ENCODE measurements at regions not wholly inside any gene's neighbourhood (a gene's known extent, or its start where the extent isn't known, plus 50 kb on each side); places are given as distances from the start of the nearest gene placed in this dataset.

DNA sequence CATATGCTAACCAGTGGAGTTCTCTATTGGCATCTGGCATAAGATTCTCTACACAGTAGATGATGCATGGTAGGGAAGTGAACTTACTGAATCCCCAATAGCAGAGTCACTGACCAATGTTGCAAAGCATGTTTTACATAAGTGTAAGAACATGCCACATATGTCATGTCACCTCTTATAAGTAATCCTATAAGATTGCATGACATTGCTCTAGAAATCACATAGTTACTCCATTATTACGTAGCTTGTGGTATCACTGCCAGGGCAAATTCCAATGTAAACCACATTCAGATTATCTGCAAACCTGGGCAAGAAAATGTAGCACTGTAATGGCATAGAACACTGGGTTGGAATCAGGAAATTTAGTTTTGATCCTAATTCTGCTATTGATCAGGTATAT is 198.2 kb upstream of the UMPS start:
- TF ChIP-seq, protein P1, sequence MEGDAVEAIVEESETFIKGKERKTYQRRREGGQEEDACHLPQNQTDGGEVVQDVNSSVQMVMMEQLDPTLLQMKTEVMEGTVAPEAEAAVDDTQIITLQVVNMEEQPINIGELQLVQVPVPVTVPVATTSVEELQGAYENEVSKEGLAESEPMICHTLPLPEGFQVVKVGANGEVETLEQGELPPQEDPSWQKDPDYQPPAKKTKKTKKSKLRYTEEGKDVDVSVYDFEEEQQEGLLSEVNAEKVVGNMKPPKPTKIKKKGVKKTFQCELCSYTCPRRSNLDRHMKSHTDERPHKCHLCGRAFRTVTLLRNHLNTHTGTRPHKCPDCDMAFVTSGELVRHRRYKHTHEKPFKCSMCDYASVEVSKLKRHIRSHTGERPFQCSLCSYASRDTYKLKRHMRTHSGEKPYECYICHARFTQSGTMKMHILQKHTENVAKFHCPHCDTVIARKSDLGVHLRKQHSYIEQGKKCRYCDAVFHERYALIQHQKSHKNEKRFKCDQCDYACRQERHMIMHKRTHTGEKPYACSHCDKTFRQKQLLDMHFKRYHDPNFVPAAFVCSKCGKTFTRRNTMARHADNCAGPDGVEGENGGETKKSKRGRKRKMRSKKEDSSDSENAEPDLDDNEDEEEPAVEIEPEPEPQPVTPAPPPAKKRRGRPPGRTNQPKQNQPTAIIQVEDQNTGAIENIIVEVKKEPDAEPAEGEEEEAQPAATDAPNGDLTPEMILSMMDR (IDR thresholded peaks at IDR 0.05; ENCODE audit: low read depth, low read length, poor library complexity, severe bottlenecking): no peak
- no peak for TF ChIP-seq EZH2phosphoT487 (IDR thresholded peaks at IDR 0.05; ENCODE audit: borderline replicate concordance, low read length)

Measured in DOHH2 (cell line).